Peyer's patch (tissue), 4 donors: ENCODE measurements at regions not wholly inside any gene's neighbourhood (a gene's known extent, or its start where the extent isn't known, plus 50 kb on each side); places are given as distances from the start of the nearest gene placed in this dataset.

Experiments
- CTCF ChIP-seq, 6 experiments: fragments of 450-650 bp in 4 of 6; fragments of 200-600 bp in 2 of 6; sonication (generic) in 1 of 6; IDR thresholded peaks; one replicate each; pipeline ENCODE4 v1.5.1; 2017 to 2019; ENCODE audit warnings: antibody characterized with exemption in 6 of 6, mild to moderate bottlenecking in 3 of 6, moderate library complexity in 1 of 6
- POLR2A ChIP-seq, 2 donors: fragments of 450-650 bp; IDR thresholded peaks; one replicate each; pipeline ENCODE4 v1.5.1; 2017; ENCODE audit warnings: antibody characterized with exemption in 2 of 2, mild to moderate bottlenecking in 2 of 2, moderate library complexity in 2 of 2

- TF ChIP-seq CTCF (IDR thresholded peaks at IDR 0.05) = no peak
- no peak for TF ChIP-seq POLR2A (IDR thresholded peaks at IDR 0.05)
These were observed 108.9 kb upstream of the RESF1 start for GRCh38 chr12:31850268-31850667.
